GM18907 (cell line): ENCODE measurements at regions not wholly inside any gene's neighbourhood (a gene's known extent, or its start where the extent isn't known, plus 50 kb on each side); places are given as distances from the start of the nearest gene placed in this dataset.

Source experiments
- ATAC-seq: cut with Tn5 transposase; IDR thresholded peaks from one replicate; pipeline ENCODE4 v1.9.1; 2021; ENCODE audit warnings: mild to moderate bottlenecking, moderate library complexity; ENCODE audit not compliant: unreplicated experiment

DNA sequence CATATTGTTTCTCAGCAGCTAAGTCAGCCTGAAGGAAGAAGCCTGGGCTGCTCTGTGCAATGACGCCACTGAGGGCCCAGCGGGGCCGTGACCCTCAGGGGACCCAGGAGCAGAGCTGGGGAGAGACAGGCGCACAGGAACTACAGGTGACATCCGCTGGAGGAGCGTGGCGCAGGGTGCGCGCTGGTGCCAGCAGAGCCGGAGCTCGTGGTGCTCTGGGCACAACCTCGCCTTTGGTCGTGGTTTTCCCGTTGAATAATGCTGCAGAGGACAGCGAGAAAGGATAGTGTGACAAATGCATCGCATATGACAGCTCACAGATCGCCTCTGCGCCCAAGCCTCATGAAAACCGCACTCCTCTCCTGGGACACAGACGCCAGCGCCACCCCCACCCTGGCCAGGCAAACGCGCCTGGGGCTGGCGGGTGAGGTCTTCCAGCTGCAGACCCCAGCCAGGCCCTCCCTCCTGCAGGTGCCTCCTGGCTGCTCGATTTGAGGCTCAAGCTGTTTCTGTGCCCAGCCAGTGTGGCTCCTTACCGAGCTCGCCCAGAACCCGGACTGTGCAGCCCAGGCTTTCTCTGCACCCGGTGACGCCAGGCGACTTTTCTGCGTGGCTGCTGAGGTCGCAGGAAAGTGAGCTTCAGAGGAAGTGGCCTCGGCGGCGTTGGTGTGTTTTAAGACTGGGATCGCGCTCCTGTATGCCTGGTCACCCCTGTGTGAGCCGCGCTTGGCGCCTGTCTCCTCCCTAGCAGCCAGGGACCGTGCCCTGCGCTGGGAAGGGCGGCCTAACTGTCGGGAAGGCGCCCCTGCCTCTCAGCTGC is 583.1 kb upstream of the HS6ST1 start:
- ATAC-seq = no peak

DNA sequence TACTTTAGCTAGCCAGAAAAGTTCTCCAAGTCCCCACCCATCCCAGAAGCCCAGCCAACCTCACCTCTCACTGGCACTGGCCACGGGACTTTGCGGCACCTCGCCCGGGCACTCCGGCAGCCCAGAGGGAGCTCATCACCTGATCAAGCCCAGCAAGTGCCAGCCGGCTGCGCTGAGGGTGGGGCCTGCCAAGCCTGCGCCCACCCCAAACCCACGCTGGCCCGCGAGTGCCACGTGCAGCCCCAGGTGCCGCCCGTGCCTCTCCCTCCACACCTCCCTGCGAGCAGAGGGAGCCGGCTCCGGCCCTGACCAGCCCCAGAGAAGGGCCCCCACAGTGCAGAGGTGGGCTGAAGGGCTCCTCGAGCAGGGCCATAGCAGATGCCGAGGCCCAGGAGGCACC is 585.0 kb upstream of the HS6ST1 start:
- ATAC-seq = no peak

DNA sequence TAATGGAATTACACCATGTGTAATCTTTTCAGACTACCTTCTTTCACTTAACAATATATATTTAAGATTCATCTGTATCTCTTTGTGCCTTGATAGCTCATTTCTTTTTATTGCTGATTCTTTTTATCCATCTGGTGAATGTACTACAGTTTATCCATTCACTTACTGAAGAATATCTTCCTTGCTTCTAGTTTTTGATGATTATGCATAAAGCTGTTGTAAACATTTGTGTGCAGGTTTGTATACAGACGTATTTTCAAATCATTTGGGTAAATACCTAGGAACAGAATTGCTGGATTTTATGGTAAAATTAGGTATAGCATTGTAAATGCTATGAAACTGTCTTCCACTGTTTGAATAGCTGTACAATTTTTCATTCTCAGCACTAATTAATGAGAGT is 592.6 kb upstream of the HS6ST1 start:
- ATAC-seq = no peak

DNA sequence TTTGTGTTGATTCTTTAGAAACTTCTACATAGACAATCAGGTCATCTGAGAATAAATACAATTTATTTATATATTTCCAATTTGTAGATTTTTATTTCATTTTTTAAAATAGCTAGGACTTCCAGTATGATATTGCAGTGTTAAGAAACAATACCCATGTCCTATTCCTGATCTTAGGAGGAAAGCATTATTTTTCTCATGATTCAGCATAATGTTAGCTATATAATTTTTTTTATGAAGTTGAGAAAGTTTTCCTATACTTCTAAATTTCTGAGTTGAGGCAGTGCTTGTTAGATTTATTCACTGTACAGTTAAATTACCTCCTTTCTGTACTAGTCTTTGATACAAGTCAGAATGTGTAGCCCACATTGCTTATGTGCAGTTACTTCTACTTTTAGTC is 595.7 kb upstream of the HS6ST1 start:
- no peak for ATAC-seq

DNA sequence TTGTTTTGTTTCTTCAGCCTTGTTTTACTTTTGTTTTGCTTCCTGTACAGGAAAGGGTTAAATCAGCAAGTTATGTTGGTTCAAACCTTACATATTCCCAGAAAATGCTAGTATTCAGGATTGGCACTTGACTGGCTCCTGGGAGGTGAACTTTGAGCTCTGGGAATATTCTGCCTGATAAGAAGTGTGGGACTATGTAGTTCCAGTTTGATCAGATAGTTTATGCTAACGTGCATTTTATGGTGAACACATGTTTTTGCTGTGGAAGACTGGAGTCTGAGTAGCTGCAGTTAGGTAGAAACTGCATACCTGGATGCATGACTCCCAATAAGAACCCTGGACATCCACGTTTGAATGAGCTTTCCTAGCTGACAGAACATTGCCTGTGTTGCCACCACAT is 603.1 kb upstream of the HS6ST1 start:
- ATAC-seq = no peak

DNA sequence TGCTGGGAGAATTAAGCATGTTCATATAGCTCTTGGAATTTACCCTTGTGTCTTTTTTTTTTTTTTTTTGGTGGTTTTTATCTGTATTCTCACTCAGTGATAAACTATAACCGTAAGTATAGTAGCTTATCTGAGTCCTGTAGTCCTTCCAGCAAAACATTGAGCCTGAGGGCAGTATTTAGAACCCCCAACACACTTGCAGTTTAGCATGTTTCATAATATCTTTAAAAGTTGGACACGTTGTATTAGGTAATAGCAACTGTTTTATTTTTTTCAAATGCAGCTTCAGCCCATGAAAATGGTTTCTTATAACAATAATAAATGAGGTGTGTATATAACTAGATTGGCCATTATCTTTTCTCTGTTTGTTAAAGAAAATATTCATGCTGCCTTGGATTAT is 603.5 kb upstream of the HS6ST1 start:
- ATAC-seq = no peak

DNA sequence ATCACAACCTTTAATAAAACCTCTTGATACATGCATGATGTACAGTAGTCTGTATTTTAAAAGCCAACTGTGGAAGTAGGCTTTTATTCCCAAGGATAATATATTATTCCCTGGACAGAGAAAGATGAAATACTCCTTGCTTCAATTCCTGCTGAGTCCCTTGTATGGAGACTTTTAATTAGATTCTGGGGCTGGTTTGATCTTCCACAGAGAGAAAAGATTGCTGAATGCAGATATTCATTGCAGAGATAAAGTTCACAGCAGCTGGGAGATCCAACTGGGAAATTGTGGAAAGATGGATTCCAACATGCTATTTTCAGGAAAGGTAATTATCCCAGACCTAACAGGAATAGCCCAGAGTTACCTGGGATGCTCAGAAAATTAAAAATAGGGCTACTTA is 607.0 kb upstream of the HS6ST1 start:
- no peak for ATAC-seq

DNA sequence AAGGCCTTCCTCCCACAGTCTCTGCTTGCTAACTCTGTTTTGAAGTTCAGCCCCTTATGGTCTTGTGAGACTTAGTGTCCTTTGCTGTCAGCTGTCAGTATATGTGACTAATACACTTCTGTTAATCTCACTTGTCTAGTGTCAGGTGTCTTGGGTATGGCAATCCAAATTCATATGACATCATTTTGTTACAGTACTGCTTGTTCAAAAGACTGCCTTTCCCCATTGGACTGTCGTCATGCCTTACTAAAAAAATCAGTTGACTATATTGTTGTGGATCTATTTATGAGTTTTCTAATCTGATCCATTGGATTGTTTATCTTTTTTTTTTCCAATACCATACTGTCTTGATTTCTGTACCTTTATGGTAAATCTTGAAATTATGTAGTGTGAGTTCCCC is 611.4 kb upstream of the HS6ST1 start:
- no peak for ATAC-seq

DNA sequence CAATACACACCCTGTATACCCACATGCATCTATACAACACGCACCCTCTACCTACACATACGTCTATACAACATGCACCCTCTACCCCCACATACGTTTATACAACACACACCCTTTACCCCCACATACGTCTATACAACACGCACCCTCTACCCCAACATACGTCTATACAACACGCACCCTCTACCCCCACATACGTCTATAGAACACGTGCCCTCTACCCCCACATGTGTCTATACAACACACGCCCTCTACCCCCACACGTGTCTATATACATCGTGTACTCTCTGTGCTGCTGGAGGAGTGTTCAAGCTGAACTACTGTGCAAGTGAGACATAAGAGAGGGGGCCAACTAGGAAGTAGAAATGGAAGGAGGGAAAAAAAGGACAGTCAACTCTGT is 621.7 kb upstream of the HS6ST1 start:
- no peak for ATAC-seq

DNA sequence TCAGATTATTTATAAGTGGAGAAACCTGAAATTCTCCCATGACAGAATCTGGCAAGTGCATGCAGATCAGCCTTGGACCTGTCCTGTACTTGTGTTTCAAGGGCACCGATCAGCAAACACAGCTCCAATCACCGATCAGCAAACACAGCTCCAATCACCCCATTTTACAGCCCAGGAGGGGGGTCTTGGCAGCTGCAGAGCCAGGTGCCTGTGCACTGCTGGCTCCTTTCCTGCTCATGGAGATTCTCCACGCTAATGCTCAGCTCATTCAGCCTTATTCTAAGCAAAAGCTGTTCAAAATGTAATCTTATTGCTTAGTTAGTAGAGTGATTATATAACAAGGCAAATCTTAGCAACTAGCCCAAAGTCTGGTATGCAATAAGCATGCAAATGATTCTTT is 623.1 kb upstream of the HS6ST1 start:
- no peak for ATAC-seq

DNA sequence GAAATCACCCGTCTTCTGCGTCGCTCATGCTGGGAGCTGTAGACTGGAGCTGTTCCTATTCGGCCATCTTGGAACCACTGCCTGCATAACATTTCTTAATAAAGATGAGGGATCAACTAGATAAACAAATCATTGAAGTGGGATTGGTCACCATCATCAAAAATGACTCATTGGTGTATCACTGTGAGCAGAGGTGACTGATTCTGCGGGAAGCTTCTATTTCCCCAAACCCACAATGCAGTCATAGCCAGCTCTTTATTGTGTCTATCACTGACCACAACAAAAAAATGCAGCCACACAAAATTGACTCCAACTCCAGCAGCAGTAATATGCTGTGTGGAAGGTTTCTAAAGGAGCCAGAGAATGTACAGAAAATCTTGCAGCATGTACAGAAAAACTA is 630.7 kb upstream of the HS6ST1 start:
- no peak for ATAC-seq

DNA sequence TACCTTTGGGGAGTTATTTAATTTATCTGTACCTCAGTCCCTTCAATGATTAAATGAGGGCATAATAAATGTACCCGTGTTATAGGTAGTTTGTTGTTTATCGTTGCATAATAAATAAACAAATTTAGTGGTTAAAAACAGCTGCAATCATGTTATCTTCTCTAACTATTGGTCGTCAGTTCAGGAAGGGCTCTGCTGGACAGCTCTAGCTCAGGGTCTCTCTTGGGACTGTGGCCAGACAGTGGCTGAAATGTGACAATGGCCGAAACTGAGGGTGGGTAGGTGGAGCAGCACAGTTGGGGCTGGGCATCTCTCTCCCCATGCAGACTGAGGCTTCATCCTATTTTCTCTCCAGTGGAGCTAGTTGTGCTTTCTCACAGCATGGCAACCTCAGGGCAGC is 632.1 kb upstream of the HS6ST1 start:
- ATAC-seq = no peak

DNA sequence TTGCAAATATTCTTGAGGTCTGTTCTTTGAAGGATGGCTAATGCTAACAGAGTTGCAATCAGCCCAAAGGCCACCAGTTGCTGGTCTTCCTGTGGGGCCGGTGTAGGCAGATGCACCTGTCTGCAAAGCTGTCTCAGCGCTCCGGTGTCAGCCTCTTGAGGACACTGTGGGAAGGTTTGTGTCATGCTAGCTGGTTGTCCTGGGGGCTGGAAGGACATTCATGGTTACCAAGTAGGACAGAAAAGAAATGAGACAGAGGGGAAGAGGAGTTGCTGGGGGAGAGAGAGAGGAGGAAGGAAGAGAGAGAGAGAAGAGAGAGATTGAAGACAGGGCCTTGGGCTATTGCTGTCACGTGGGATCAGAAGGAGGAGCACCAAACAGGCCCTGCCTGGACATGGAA is 639.6 kb upstream of the HS6ST1 start:
- ATAC-seq = no peak

DNA sequence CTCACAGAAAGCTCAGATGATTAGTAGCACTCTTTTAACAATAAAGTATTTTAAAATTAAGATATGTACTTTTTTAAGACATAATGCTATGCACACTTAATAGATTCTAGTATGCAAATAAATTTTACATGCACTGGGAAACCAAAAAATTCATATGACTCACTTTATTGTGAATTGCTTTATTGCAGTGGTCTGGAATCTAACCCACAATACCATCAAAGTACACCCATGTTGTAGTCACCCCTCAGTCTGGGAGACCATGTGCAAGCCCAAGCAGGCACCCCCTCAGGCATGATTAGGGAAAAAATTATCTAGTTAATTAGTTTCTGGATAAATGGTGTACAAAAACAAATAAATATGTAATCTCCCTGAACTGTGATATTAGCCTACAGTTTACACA is 649.0 kb upstream of the HS6ST1 start:
- no peak for ATAC-seq

DNA sequence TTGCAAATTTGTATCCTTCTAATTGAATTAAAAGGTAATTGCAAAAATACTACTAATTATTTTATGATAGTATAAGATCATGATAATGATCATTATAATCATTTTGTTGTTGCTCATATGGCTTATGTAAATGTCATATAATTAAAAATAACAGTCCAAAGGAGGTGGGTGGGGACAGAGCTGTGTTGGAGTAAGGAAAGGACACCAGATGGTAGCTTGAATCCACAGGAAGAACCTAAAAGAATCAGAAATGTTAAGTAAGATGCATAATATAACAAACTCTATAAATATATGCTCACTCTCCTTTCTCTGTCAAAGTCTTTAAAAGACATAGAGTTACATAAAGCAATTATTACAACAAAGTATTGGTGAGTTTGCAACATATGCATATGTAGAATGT is 650.7 kb upstream of the HS6ST1 start:
- ATAC-seq = no peak

DNA sequence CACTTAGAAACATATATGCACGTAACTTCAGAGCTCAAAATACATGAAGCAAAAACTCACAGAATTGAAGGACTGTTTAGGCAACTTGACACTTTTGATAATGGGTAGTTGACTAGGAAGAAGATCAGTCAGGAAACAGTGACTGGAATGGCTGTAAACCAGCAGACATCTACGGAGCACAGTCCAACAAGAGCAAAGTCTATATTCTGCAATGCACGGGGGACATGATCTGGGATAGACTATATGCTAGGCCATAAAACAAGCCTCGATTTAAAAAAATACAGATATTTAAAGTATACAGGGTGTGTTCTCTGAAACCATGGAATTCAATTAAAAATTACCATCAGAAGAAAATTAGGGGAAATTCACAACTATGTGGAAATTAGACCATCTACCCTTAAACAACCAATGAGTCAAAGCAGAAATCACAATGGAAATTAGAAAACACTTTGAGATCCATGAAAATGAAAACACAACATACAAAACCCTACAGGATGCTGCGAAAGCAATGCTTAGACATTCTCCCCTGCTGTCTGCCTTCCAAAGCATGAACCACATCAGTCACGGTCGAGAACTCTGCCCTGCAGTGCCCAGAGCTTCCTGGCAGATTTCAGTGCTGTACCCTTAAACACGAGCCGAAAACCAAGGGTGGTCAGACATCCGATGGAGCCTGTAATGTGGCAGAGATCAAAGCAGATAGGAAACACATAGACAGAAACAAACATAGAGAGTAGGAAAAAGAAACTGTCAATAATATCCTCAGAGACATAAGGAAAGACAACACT is 651.9 kb upstream of the HS6ST1 start:
- no peak for ATAC-seq

DNA sequence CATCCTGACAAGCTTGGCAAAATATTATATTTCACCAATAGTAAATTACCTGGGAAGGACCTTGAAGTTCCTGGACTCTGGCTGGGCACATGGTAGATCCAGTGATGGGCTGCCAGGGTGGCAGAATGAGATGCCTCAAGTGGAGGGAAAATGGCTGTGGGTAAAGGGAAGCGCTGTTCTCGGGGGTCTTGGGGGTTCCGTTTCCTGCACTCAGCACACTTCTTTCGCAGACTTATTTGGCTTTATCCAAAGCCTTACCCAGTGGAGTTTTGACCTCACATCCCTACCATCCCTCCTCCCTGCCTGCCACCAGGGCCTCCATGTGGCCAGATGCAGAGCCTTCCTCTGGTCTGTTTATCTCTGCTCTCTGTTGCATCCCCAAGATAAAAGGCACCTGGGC is 654.9 kb upstream of the HS6ST1 start:
- ATAC-seq = no peak

DNA sequence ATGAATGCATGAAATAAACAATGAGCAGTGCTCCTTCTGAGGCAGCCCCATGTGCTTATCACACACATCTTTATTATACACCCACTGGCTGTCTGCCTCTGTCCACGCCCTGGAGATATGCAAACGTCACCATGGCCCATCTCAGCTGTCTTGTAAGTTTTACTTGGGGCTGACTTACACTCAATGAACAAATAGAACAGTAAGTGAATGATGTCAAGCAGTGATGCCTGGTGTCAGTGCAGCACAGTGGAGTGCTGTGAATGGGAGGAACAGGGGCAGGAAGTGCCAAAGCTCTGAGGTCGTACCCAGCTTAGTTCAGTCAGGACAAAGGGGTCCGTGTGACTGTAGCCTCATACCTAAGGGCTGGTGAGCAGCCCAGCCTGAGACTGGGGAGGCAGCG is 659.5 kb upstream of the HS6ST1 start:
- no peak for ATAC-seq

DNA sequence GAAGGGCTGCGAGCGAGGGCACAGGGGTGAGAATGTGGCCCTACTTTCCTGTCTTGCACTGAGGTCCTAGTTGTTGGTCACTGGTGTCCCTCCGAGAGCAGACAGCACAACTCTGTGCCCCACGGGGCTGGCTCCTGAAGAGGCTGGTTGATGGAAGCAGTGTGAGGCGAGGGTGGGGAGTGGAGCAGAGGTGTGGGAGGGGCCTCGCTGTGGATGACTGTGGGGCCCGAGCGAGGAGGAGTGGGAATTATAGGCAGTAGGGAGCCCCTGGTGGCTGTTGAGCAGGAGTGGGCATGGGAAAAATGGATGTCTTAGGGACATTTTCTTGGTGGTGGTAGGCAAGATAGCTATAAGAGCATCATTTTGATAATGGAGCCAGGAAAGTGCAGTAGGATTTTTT is 660.5 kb upstream of the HS6ST1 start:
- no peak for ATAC-seq

DNA sequence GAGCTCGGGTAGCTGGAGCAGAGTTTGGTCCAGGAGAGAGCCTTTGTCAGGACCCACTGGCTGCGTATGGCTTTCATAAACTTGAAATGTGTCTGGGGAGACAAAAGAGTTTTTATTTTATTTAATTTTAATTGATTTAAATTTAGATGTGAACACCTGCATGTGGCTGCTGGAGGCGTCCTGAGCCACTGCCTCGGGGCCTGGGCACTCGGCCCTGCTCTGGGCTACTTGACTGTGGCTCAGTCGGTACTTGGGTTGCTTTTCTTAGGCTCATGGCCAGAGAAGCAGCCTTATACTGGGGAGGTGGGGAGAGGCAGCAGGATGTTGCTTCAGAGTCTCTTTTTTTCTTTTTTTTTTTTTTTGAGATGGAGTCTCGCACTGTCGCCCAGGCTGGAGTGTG is 661.8 kb upstream of the HS6ST1 start:
- ATAC-seq = no peak

DNA sequence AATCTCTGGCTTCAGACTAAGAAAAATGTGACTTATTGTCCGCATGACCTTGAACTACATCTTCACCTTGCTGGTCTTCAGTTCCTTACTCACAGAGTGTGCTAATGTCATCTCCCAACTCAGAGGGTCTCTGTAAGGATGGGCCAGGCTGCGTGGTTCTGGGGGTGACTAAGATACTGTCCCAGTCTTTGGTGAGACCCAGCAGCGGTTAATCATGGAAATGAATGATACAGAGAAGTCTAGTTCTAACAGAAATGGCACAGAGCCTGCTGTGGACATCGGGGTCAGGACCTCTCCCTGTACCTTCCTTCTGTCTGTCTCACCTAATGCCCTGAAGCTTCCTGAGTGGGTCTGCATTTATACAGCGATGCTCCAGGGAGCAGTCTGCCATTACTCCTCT is 662.7 kb upstream of the HS6ST1 start:
- ATAC-seq = no peak

DNA sequence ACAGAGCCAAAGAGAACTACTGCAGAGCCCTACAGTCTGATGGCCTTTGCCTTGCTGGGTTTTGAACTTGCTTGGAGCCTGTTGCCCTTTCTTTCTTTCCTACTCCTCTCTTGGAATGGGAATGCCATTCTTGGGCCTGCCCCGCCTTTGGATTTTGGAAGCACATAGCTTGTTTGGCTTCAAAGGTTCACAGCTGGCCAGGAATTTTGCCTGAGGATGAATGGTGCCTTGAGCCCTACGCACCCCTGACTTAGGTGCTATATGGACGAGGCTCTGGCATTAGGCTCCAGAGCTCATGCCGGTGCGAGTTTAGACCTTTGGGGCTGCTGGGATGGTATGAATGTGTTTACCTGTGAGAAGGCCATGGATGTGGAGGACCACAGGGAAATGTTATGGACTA is 663.3 kb upstream of the HS6ST1 start:
- ATAC-seq = no peak

DNA sequence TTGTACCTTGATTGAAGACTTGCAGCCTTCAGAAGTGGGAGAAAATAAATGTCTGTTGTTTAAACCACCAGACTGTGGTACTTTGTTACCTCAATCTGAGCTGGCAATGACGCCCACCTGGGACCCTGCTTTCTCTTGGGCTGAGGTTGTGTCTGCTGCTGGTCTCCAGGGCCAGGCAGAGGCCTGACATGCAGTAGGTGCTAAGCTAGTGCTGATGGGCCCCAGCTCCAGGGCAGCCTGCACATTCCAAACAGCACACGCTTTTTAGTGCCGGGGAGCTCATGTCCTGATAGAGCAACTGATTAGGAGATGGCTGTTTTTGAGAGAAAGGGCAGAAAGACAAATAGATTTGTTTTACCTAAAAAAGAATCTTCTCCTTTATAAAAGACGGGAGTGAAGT is 664.0 kb upstream of the HS6ST1 start:
- ATAC-seq = no peak
